ENCODE measurements at regions not wholly inside any gene's neighbourhood (a gene's known extent, or its start where the extent isn't known, plus 50 kb on each side); places are given as distances from the start of the nearest gene placed in this dataset.

DNA sequence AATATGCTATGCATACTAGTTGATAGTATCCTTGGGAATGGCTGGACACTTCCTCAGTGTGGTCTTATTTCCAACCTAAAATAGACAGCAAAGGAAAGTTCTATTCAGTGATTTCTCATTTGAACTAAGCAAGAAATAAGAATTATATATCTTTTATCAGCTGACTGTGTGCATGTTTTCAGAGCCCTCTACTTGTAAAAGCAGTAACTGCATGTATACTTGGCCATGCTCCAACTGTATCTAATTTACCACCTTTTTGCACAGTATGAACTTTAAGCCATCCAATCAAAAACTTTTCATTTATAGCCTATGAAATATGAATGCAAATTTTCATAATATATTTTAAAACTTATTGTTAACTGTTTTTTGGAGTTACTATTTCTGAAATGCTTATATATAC, 136.4 kb upstream of the PCDH9 start:
- H3K36me3 ChIP-seq = no peaks in the 10 kb centered on the region
- H3K27me3 ChIP-seq = no peaks in the 10 kb centered on the region
- H3K4me1 ChIP-seq = peaks cover 0 to 10% (median 4%) of the 10 kb centered on the region in 4 donors
- H3K4me3 ChIP-seq = no peak overlapping the region
- no peak for DNase-seq
- TF ChIP-seq POLR2A (IDR thresholded peaks at IDR 0.05) = no peak
- no peak for TF ChIP-seq POLR2AphosphoS5 (IDR thresholded peaks at IDR 0.05)
- TF ChIP-seq EP300 (IDR thresholded peaks at IDR 0.05) = no peak
- TF ChIP-seq, protein P1, sequence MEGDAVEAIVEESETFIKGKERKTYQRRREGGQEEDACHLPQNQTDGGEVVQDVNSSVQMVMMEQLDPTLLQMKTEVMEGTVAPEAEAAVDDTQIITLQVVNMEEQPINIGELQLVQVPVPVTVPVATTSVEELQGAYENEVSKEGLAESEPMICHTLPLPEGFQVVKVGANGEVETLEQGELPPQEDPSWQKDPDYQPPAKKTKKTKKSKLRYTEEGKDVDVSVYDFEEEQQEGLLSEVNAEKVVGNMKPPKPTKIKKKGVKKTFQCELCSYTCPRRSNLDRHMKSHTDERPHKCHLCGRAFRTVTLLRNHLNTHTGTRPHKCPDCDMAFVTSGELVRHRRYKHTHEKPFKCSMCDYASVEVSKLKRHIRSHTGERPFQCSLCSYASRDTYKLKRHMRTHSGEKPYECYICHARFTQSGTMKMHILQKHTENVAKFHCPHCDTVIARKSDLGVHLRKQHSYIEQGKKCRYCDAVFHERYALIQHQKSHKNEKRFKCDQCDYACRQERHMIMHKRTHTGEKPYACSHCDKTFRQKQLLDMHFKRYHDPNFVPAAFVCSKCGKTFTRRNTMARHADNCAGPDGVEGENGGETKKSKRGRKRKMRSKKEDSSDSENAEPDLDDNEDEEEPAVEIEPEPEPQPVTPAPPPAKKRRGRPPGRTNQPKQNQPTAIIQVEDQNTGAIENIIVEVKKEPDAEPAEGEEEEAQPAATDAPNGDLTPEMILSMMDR (IDR thresholded peaks at IDR 0.05) = no peak
- H3K27ac ChIP-seq = no peak overlapping the region
- intact Hi-C loops (cut with DNase I) = no loop called here
- H3K9me3 ChIP-seq = no peaks in the 10 kb centered on the region

GRCh38 chr13:67355812-67356476, 125.8 kb upstream of the PCDH9 start:
- Histone ChIP-seq H3K4me3 (no peak overlapping the region), H3K4me1 (peaks cover 0 to 12% (median 0%) of the 10 kb centered on the region in 4 donors), H3K27ac (no peak overlapping the region), H3K36me3 (no peaks in the 10 kb centered on the region), H3K9me3 (no peaks in the 10 kb centered on the region), H3K27me3 (no peaks in the 10 kb centered on the region)
- DNase-seq = no peak
- intact Hi-C loops (cut with DNase I) = no loop called here
- 58 to 66% methylated on average over 6 of the region's 6 CpGs for WGBS, 2 donors
- TF ChIP-seq POLR2AphosphoS5 (IDR thresholded peaks at IDR 0.05) (no peak), POLR2A (IDR thresholded peaks at IDR 0.05) (no peak), EP300 (IDR thresholded peaks at IDR 0.05) (no peak)
- TF ChIP-seq, protein P1 (IDR thresholded peaks at IDR 0.05) = no peak

GRCh38 chr13:67353941-67354340, 123.8 kb upstream of the PCDH9 start:
- H3K36me3 ChIP-seq = no peaks in the 10 kb centered on the region
- no peaks in the 10 kb centered on the region for H3K9me3 ChIP-seq
- 40 to 50% methylated on average over 2 of the region's 2 CpGs for WGBS, 2 donors
- intact Hi-C loops (cut with DNase I) = no loop called here
- H3K27me3 ChIP-seq = no peaks in the 10 kb centered on the region
- peak overlapping the region in 3 of 4 donors; percentile 10 to 14 (median 13) for H3K4me3 ChIP-seq
- no peak for DNase-seq
- no peak for TF ChIP-seq POLR2A (IDR thresholded peaks at IDR 0.05)
- TF ChIP-seq EP300 (IDR thresholded peaks at IDR 0.05) = no peak
- no peak for TF ChIP-seq POLR2AphosphoS5 (IDR thresholded peaks at IDR 0.05)
- TF ChIP-seq, protein P1 (IDR thresholded peaks at IDR 0.05) = no peak
- peak overlapping the region in 1 of 4 donors; percentile 4 for H3K27ac ChIP-seq
- H3K4me1 ChIP-seq = peaks cover 0 to 12% (median 0%) of the 10 kb centered on the region in 4 donors

DNA sequence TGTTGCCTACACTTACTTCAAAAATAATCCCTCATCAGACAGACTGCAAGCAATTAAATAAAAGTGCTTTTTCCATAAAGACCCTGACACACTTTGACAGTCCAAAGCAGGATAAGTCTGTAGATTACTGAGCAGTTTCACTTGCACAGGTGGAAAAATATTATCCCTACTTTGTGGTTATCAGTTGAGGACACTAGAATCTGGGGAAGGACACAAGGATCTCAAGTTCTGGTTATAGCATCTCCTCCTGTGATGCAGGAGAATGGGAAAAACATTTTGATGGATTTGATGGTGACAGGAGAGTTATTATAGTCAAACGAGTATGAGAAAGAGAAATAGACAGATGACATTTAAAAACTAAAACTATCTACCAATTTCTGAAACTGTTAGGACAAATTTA, 122.9 kb upstream of the PCDH9 start:
- WGBS, 2 donors = 36 to 62% methylated on average over 1 of the region's 1 CpG
- Histone ChIP-seq H3K4me1 (peaks cover 0 to 12% (median 0%) of the 10 kb centered on the region in 4 donors), H3K4me3 (no peak overlapping the region), H3K36me3 (no peaks in the 10 kb centered on the region), H3K27ac (no peak overlapping the region), H3K27me3 (no peaks in the 10 kb centered on the region), H3K9me3 (no peaks in the 10 kb centered on the region)
- no peak for DNase-seq
- intact Hi-C loops (cut with DNase I) = no loop called here
- no peak for TF ChIP-seq POLR2A (IDR thresholded peaks at IDR 0.05)
- TF ChIP-seq, protein P1 (IDR thresholded peaks at IDR 0.05) = no peak
- TF ChIP-seq EP300 (IDR thresholded peaks at IDR 0.05) = no peak
- no peak for TF ChIP-seq POLR2AphosphoS5 (IDR thresholded peaks at IDR 0.05)

DNA sequence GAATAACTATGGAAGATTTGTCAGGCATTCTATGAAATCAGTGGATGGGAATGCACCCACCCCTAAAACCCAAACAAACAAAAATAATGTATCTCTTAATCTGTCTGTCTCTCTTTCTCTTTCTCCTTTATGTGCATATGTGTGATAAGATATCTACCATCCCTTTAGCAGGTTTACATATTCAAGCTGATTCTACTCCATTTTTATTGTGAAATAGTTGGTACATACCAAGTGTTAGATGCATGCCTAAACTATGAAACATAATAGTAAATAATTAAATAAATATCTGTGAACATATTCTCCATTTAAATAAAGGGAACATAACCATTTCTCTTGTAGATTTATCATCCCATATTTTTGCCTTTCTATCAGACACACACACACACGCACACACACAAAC, 121.8 kb upstream of the PCDH9 start:
- no peaks in the 10 kb centered on the region for H3K36me3 ChIP-seq
- no peak for DNase-seq
- no peaks in the 10 kb centered on the region for H3K27me3 ChIP-seq
- intact Hi-C loops (cut with DNase I) = no loop called here
- no peak overlapping the region for H3K4me3 ChIP-seq
- H3K4me1 ChIP-seq = peaks cover 0 to 12% (median 0%) of the 10 kb centered on the region in 4 donors
- H3K9me3 ChIP-seq = no peaks in the 10 kb centered on the region
- H3K27ac ChIP-seq = no peak overlapping the region
- WGBS, 2 donors = 93 to 95% methylated on average over 1 of the region's 1 CpG
- TF ChIP-seq, protein P1 (IDR thresholded peaks at IDR 0.05) = no peak
- no peak for TF ChIP-seq EP300 (IDR thresholded peaks at IDR 0.05)
- TF ChIP-seq POLR2AphosphoS5 (IDR thresholded peaks at IDR 0.05) = no peak
- TF ChIP-seq POLR2A (IDR thresholded peaks at IDR 0.05) = no peak

All from sigmoid colon (tissue), 6 donors.